ENCODE measurements at regions not wholly inside any gene's neighbourhood (a gene's known extent, or its start where the extent isn't known, plus 50 kb on each side); places are given as distances from the start of the nearest gene placed in this dataset.

- no peak for DNase-seq
Observed at GRCh38 chr13:105403086-105403485, 1132.4 kb downstream of the EFNB2 start.

DNA sequence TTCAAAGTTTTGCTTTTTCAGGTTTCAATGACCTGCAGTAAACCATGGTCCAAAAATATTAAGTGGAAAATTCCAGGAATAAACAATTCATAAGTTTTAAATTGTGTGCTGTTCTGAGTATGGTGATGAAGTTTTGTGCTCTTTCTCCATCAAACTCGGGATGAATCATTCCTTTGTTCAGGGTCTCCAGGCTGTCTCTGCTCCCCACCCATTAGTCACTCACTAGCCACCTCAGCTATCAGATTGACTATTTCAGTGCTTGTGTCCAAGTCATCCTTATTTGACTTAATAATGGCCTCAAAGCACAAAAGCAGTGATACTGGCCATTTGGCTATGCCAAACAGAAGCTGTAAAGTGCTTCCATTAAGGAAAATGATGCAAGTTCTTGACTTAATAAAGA, 1140.4 kb downstream of the EFNB2 start:
- no peak for DNase-seq

GRCh38 chr13:105389373-105389772, 1146.1 kb downstream of the EFNB2 start:
- DNase-seq = no peak

DNA sequence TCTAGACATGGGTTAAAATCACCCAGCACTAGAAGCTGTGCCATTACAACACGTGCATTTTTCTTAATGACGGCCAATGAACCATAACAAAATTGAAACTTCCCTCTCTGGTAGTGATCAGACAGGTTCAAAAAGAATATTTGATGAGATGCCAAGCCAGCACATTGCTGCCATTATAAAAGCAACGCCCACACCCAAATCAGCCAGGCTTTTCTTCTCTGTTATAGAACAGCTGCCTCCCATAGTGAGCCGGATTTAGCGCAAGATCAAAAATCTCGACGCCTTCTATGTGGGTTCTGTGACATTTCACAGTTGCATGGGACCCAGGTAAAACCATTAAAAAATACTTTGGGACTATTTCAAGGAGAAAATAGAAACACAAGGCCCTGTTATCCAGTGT, 1158.0 kb downstream of the EFNB2 start:
- DNase-seq = no peak

DNA sequence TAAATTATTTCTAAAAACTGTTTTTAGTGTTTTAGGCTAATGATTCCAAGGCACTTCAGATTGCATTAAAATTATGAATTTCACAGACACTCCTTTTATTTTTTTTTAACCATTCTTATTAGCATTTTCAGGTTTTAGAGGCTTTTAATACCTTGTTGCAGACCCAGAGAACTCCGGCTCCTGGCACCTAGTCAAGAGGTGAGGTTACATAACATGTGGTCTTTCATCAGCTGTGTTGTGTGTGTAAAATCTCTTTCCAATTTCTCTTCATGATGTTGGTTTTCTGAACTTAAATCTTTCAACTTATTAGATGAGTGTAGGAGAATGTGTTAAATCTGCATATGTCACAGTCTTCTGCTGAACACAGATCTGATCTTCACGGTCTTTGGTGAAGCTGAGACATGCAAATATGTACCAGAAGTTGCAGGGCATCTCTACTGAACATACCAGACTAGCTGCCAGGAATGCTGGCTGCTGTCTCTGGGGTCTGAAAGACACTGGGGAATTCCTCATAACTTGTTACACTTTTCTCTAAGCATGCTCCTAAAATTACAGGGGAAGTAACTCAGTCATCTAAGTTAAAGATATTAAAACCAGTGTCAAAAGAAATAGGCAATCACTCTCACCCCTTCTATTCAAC, 1165.3 kb downstream of the EFNB2 start:
- no peak for DNase-seq

- DNase-seq = no peak
Observed at GRCh38 chr13:105368781-105369180, 1166.7 kb downstream of the EFNB2 start.

DNA sequence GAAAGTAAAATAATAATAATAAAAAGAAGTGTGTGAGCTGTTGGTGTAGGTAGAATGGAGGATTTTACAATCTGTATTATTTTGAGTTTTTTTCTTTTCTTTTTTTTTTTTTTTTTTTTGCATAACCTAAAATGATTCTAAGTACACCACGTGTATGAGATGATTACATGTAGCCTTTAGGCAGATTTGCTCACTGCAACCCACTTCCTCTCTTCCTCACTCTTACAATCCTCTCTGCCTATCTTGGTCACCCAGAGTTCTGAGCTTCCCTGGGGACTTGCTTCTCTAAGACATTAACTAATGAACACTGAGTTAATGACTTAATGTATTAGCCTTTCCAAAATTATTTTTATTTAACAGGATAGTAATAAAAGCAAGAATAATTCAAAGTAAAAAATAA, 1169.6 kb downstream of the EFNB2 start:
- DNase-seq = no peak

DNA sequence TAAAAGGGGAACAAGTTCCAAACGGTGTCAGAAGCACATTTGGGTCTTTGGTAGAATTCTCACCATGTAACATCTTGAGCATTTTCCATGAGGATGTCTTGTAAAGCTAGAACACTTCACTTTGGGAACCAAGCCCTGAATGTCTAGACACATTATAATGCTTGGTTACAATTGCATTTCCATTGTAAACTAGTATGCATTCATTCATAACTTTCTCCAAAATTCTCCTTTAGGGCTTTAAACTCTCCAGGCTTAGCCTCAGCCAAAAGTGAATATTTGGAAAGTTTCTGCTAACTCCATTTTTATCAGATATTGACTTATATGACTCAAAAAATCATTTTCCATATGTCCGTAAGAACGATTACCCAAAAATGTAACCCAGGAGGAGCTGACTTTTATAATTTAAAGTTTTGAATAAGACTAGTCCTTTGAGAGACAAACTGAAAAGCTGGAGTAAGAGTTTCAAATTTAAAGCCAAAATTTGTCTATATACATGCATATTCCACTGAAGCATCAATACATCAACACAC, 1170.4 kb downstream of the EFNB2 start:
- no peak for DNase-seq

- no peak for DNase-seq
Observed at GRCh38 chr13:105364191-105364590, 1171.3 kb downstream of the EFNB2 start.

GRCh38 chr13:105363261-105364190, 1171.9 kb downstream of the EFNB2 start:
- DNase-seq = no peak

GRCh38 chr13:105353654-105354053, 1181.8 kb downstream of the EFNB2 start:
- DNase-seq = no peak

- DNase-seq = no peak
Observed at GRCh38 chr13:105349082-105349723, 1186.3 kb downstream of the EFNB2 start.

GRCh38 chr13:105346141-105346775, 1189.2 kb downstream of the EFNB2 start:
- DNase-seq = no peak

DNA sequence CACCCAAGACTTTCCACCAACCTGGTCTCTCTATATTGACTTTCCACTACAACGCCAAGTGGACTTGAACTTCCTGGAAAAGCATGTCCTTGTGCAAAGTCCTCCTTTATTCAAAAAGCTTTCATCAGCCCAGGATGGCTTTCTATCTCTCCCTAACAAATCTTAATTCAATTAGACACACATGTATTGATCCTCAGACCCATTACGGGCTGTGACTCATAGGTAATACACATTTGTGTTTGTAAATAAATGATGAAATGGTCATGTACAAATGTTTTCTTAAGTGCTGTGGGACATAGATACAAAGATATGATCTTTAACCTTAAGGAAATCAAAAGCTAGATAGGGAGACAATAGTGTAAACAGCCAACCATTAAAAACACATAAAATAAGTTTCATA, 1189.7 kb downstream of the EFNB2 start:
- no peak for DNase-seq

DNA sequence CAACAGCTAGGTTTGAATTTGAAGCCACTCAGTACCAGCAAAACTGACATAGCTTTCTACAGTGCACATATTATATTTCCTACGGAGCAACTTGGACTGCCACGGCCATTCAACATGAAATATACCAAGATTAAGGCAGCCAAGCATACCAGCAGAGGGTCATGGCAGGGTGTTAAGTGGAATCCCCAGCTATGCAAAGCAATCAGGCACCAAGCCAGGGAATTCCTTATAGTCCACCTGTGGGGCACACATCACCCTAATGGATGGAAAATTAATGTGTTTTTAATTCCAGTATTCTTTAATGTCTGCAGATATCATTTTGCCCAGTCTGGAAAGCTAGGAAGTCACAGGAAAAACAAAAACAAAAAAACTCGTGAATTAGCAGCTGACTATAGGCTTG, 1190.3 kb downstream of the EFNB2 start:
- DNase-seq = no peak

DNA sequence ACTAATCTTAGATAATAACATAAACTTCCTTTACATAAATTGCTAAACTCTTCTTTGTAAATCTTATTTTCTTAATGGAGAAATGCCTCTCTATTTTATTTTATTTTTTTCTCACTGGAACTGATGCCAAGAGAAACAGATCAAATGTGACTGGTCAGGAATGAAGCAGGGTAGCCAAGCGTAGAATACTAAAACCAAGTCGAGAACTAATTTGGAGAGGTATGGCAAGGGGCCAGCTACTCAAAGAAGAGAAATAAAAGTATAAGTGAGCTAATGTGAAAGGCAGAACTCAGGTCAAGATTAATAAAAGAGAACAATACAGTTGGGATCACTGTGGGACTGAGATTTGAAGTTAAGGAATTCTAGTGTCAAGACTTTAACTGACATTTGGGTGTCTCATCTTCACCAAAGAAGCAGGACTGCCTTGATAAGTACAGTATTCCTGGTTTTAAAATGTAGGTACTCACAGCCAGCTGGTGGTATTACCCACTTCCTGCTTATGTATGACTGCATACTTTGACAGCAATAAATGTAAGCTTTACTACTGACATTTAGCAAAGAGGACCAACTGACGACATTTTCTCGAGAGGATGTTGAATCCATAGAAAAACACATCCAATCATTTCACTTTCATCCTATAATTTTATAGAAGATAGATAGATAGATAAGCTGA, 1192.2 kb downstream of the EFNB2 start:
- no peak for DNase-seq

- no peak for DNase-seq
Observed at GRCh38 chr13:105342281-105342820, 1193.1 kb downstream of the EFNB2 start.

DNA sequence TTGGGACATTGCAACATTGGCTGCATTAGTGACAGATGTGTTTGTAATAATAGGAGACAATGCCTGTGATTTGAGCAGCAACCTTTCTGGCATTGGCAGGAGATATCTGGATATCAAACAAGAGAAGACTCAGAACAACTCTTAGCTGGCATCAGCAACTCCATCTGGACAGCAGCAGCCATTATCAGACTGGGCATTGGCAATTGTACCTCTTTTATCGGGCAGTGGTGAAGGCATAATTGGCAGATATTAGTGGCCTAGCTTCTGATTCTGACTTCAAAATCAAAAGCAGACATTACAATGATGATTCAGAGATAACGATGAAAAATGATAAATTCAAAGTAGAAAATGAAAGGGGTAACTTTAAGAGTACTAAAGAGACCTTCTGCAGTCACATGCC, 1193.7 kb downstream of the EFNB2 start:
- no peak for DNase-seq

GRCh38 chr13:105341256-105341655, 1194.2 kb downstream of the EFNB2 start:
- no peak for DNase-seq

GRCh38 chr13:105340061-105340606, 1195.3 kb downstream of the EFNB2 start:
- DNase-seq = no peak

- no peak for DNase-seq
Observed at GRCh38 chr13:105338773-105339172, 1196.7 kb downstream of the EFNB2 start.

DNA sequence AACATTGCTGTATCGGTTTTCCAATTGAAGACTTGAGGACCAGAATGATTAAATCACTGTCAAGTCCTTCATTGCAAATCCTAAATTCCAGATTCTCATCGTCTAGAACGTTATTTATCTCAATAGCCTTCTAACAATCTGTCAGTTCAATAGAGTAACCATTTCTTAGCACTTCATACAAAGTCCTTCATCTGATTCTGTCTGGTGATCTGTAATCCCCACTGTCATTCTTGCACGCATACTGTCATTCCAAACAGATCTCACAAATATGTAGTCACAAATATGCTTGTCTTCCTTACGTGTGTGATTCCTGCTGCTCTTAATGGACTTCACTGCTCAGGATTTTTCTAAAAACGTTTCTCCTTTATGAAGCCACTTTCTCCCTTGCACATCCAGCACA, 1197.5 kb downstream of the EFNB2 start:
- DNase-seq = no peak

Measured in activated naive CD4-positive, alpha-beta T cell treated with Interleukin-2 at 50 U/mL for 16 hours (primary cell).